Activated naive CD8-positive, alpha-beta T cell treated with anti-CD3 and anti-CD28 coated beads, Interleukin-2, amount 50 U/mL, for 24 hours (primary cell): ENCODE measurements at regions not wholly inside any gene's neighbourhood (a gene's known extent, or its start where the extent isn't known, plus 50 kb on each side); places are given as distances from the start of the nearest gene placed in this dataset.

ENCODE experiments used
- ATAC-seq: fragments of 150-1000 bp; cut with Tn5 transposase; one replicate; pipeline ENCODE4 v1.10.0; 2021
- DNase-seq: peaks from one replicate; pipeline ENCODE4 v3.0.0; 2021
- H3K27ac Mint-ChIP-seq: one replicate; pipeline ENCODE4 v1.8.0; 2021; ENCODE audit warnings: mild to moderate bottlenecking, mixed read lengths
- H3K27me3 Mint-ChIP-seq: one replicate; pipeline ENCODE4 v1.8.0; 2021; ENCODE audit warnings: mixed read lengths
- H3K36me3 Mint-ChIP-seq: one replicate; pipeline ENCODE4 v1.8.0; 2021; ENCODE audit warnings: low read depth, mixed read lengths
- H3K4me1 Mint-ChIP-seq: one replicate; pipeline ENCODE4 v1.8.0; 2021; ENCODE audit warnings: mixed read lengths
- H3K4me3 Mint-ChIP-seq: one replicate; pipeline ENCODE4 v1.8.0; 2021; ENCODE audit warnings: mild to moderate bottlenecking, moderate library complexity, mixed read lengths
- H3K9me3 Mint-ChIP-seq: one replicate; pipeline ENCODE4 v1.8.0; 2021; ENCODE audit warnings: mixed read lengths

- H3K27ac Mint-ChIP-seq = no peak overlapping the region
- ATAC-seq = no peak
- peaks cover 10% of the 10 kb centered on the region for H3K9me3 Mint-ChIP-seq
- no peak for DNase-seq
- no peaks in the 10 kb centered on the region for H3K36me3 Mint-ChIP-seq
- H3K4me1 Mint-ChIP-seq = no peaks in the 10 kb centered on the region
- no peak overlapping the region for H3K4me3 Mint-ChIP-seq
- H3K27me3 Mint-ChIP-seq = no peaks in the 10 kb centered on the region
Measured at GRCh38 chr10:83607959-83608745, 531.2 kb upstream of the GHITM start.

DNA sequence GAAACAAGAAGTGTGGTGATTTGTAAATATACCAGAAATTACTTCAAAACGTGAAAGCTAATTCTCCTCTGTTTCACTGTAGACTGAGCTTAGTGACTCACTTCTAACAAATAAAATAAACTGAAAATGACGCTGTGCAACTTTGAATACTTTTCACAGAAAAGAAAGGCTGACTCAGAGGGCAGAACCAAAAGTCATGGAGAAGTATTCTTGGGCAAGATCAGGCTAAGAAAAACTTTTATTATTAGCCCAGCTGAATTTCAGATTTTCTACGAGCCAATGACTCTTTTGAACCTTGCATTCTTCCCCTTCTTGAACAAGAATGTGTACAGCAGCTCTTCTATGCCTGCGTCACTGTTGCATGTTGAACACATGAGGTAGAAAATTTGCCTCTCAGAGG, 527.3 kb upstream of the GHITM start:
- ATAC-seq = no peak
- Mint-ChIP-seq H3K36me3 (no peaks in the 10 kb centered on the region), H3K27me3 (no peaks in the 10 kb centered on the region), H3K27ac (no peak overlapping the region), H3K4me3 (no peak overlapping the region), H3K9me3 (peaks cover 4% of the 10 kb centered on the region), H3K4me1 (no peaks in the 10 kb centered on the region)
- no peak for DNase-seq

DNA sequence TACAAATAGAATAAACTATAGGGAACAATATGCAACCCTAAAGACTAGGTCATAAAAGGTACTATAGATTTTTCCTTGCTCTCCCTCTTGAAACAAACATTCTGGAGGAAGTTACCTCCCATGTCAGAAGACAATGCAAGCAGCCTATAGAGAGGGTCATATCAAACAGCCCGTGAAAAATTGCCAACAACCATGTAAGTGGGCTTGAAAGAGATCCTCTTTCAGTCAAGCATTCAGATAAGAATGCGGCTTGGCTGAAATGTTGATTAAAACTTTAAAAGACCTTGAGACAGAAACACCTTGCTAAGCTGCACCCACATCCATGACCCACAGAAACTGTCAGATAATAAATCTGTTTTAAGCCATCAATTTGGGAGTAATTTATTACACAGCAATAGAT, 526.6 kb upstream of the GHITM start:
- H3K9me3 Mint-ChIP-seq = peaks cover 4% of the 10 kb centered on the region
- no peak for DNase-seq
- H3K27me3 Mint-ChIP-seq = no peaks in the 10 kb centered on the region
- no peaks in the 10 kb centered on the region for H3K4me1 Mint-ChIP-seq
- no peak overlapping the region for H3K4me3 Mint-ChIP-seq
- no peak overlapping the region for H3K27ac Mint-ChIP-seq
- no peaks in the 10 kb centered on the region for H3K36me3 Mint-ChIP-seq
- no peak for ATAC-seq

DNA sequence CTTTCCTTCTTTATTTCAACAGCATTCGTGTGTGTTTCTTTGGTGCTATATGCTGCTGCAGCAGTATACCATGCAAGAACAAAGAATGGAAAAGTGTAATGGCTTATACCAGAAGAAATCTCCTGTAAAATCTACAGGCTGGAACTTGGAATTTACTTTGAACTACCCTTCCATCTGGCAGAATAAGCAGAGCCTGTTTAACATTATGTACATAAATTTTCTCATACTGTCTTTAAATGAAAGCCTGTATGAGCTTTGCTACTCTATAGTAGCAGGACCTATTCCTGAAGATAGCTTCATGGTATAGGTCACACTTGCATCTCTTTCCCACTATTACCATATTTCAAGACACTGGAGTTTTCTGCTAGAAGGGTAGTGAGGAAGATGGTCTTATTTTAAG, 522.1 kb upstream of the GHITM start:
- no peaks in the 10 kb centered on the region for H3K27me3 Mint-ChIP-seq
- no peaks in the 10 kb centered on the region for H3K36me3 Mint-ChIP-seq
- no peaks in the 10 kb centered on the region for H3K9me3 Mint-ChIP-seq
- no peak overlapping the region for H3K27ac Mint-ChIP-seq
- ATAC-seq (no peak), DNase-seq (no peak)
- no peaks in the 10 kb centered on the region for H3K4me1 Mint-ChIP-seq
- H3K4me3 Mint-ChIP-seq = no peak overlapping the region

DNA sequence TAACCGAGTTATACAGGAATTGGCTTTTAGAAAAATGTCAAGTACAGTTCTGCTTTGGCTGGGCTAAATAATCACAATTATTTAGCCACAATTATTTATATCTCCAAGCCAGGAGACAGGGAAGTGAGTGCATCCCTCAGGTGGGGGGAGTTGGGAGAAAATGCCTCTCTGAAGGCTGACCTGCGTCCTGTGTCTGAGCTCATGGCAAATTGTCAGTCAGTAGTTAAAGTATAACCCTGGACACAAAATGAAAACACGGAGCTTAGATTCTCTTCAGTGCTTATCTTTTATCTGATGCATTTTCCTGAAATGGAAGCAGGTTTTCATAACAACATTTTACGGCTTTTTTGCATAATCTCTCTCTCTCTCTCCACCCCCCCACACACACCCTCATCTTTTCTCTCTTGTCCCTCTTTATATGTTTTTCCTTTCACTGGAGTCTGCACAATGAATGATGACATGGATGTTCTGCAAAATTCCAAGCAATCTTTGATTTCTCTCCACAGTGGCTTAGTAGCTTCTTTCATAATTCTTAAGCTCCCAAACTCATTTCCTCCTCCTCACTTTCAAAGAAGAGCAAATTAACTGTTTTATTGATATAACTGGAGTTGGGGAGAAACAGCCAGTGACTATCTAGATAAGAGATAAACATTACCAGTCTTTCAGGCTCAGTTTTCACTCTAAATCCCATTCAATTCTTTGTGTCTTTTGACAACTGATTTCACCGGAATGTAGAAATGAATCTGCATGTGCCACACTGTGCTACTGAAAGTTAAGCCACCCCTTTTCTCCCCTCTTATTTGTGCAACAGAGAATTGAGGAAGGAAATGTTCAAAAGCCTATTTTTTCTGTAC, 521.4 kb upstream of the GHITM start:
- no peaks in the 10 kb centered on the region for H3K4me1 Mint-ChIP-seq

GRCh38 chr10:83625831-83626360, 513.4 kb upstream of the GHITM start:
- Mint-ChIP-seq H3K9me3 (peaks cover 4% of the 10 kb centered on the region), H3K36me3 (no peaks in the 10 kb centered on the region), H3K27ac (no peak overlapping the region), H3K4me3 (no peak overlapping the region), H3K27me3 (no peaks in the 10 kb centered on the region), H3K4me1 (no peaks in the 10 kb centered on the region)
- no peak for ATAC-seq
- DNase-seq = no peak

More for the DNA sequence above, 521.4 kb upstream of the GHITM start:
- Mint-ChIP-seq H3K4me3 (no peak overlapping the region), H3K36me3 (no peaks in the 10 kb centered on the region), H3K27ac (no peak overlapping the region), H3K9me3 (no peaks in the 10 kb centered on the region), H3K27me3 (no peaks in the 10 kb centered on the region)
- no peak for ATAC-seq
- no peak for DNase-seq

GRCh38 chr10:83632701-83633100, 506.6 kb upstream of the GHITM start:
- peaks cover 4% of the 10 kb centered on the region for H3K9me3 Mint-ChIP-seq
- DNase-seq = no peak
- H3K27me3 Mint-ChIP-seq = no peaks in the 10 kb centered on the region

DNA sequence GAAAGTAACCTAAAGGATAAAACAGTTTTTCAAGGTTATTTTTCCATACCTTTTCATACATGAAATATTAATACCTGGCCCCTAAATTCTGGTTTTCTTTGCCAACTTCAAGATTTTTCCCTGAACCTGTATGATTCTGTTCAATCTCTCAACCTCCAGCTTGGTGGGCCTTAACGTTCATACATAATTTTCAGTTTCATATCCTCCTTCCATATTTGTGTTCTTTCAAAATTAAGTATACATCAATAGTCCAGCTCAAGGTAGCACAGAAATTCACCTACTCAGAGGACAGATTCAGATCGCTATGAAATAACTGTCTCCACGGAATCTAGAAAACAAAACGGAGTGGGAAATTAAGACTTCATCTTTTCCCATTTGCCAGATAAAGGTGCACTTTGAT, 505.8 kb upstream of the GHITM start:
- DNase-seq (no peak), ATAC-seq (no peak)
- Mint-ChIP-seq H3K36me3 (no peaks in the 10 kb centered on the region), H3K4me1 (no peaks in the 10 kb centered on the region), H3K4me3 (no peak overlapping the region), H3K9me3 (peaks cover 4% of the 10 kb centered on the region), H3K27me3 (no peaks in the 10 kb centered on the region), H3K27ac (no peak overlapping the region)

More at GRCh38 chr10:83632701-83633100, 506.6 kb upstream of the GHITM start:
- Mint-ChIP-seq H3K36me3 (no peaks in the 10 kb centered on the region), H3K27ac (no peak overlapping the region), H3K4me3 (no peak overlapping the region), H3K4me1 (no peaks in the 10 kb centered on the region)
- no peak for ATAC-seq

DNA sequence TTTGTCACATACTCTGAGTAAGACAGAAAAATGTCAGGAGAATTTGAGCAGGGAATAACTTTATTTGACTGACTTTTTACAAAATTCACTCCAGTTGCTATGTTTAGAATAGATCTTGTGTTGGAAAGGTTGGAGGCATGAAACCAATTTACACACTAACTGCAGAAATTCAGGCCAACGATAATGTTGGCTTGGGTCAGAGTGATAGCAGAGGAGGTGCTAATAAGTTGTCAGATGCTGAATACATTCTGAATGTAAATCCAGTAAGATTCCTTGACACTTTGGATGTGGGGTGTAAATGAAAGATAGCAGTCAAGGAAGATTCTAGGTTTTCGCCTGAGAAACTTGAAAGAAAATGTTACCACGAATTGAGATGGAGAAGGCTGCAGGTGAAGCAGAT, 502.5 kb upstream of the GHITM start:
- H3K27ac Mint-ChIP-seq = no peak overlapping the region
- H3K27me3 Mint-ChIP-seq = no peaks in the 10 kb centered on the region
- H3K9me3 Mint-ChIP-seq = no peaks in the 10 kb centered on the region
- no peaks in the 10 kb centered on the region for H3K36me3 Mint-ChIP-seq
- no peaks in the 10 kb centered on the region for H3K4me1 Mint-ChIP-seq
- DNase-seq = no peak
- ATAC-seq = no peak
- no peak overlapping the region for H3K4me3 Mint-ChIP-seq

- Mint-ChIP-seq H3K4me3 (no peak overlapping the region), H3K27me3 (no peaks in the 10 kb centered on the region), H3K27ac (no peak overlapping the region), H3K36me3 (no peaks in the 10 kb centered on the region), H3K4me1 (no peaks in the 10 kb centered on the region), H3K9me3 (no peaks in the 10 kb centered on the region)
- DNase-seq (no peak), ATAC-seq (no peak)
Measured at GRCh38 chr10:83647526-83647925, 491.8 kb upstream of the GHITM start.

DNA sequence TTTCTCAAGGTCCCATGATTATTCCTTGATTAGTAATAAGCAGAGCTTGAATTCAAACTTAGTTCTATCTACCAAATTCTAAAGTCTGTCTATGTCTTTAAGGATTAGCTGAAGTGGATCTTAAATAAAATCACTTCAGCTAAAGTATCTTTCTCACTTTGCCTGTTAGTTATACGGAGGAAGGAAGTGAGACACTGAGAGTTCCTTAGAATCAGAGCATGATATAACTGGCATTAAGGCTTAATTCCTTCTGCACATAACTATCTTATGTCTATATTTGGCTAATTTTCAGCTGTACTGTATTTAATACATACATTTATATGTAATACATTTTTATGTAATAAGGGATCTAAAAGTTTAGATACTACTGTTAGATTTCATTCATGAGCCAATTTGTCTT, 491.1 kb upstream of the GHITM start:
- no peak overlapping the region for H3K27ac Mint-ChIP-seq
- ATAC-seq (no peak), DNase-seq (no peak)
- H3K36me3 Mint-ChIP-seq = no peaks in the 10 kb centered on the region
- no peak overlapping the region for H3K4me3 Mint-ChIP-seq
- no peaks in the 10 kb centered on the region for H3K9me3 Mint-ChIP-seq
- H3K27me3 Mint-ChIP-seq = no peaks in the 10 kb centered on the region
- H3K4me1 Mint-ChIP-seq = no peaks in the 10 kb centered on the region

- no peak overlapping the region for H3K27ac Mint-ChIP-seq
- no peak overlapping the region for H3K4me3 Mint-ChIP-seq
- no peaks in the 10 kb centered on the region for H3K9me3 Mint-ChIP-seq
- no peak for DNase-seq
- H3K27me3 Mint-ChIP-seq = no peaks in the 10 kb centered on the region
- H3K36me3 Mint-ChIP-seq = no peaks in the 10 kb centered on the region
- H3K4me1 Mint-ChIP-seq = no peaks in the 10 kb centered on the region
- ATAC-seq = no peak
Measured at GRCh38 chr10:83649471-83649870, 489.8 kb upstream of the GHITM start.

- DNase-seq = no peak
- Mint-ChIP-seq H3K4me1 (no peaks in the 10 kb centered on the region), H3K27ac (no peak overlapping the region), H3K27me3 (no peaks in the 10 kb centered on the region), H3K4me3 (no peak overlapping the region), H3K36me3 (no peaks in the 10 kb centered on the region), H3K9me3 (no peaks in the 10 kb centered on the region)
- ATAC-seq = no peak
Measured at GRCh38 chr10:83654689-83655088, 484.6 kb upstream of the GHITM start.

DNA sequence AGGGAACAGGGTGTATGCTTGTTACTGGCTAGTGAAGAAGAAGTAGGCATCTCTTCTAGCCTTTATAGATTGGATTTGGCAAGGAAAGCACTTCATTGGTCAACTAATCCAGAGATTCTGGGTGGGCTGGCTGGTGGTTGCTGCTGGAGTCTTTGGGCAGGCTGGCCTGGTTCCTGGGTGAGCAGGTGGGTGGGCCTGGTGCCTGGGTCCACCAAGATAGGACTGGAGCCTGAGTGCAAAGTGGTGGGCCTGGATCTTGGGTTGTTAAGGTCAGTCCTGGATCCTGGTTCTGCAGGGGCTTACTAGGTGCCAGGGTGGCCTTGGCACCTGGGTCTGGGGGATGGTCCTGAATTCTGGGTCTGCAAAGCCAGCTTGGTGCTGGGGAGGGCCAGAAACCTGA, 482.4 kb upstream of the GHITM start:
- DNase-seq = no peak
- ATAC-seq = no peak
- H3K4me1 Mint-ChIP-seq = no peaks in the 10 kb centered on the region
- no peaks in the 10 kb centered on the region for H3K36me3 Mint-ChIP-seq
- no peaks in the 10 kb centered on the region for H3K27me3 Mint-ChIP-seq
- no peaks in the 10 kb centered on the region for H3K9me3 Mint-ChIP-seq
- H3K27ac Mint-ChIP-seq = no peak overlapping the region
- H3K4me3 Mint-ChIP-seq = no peak overlapping the region

DNA sequence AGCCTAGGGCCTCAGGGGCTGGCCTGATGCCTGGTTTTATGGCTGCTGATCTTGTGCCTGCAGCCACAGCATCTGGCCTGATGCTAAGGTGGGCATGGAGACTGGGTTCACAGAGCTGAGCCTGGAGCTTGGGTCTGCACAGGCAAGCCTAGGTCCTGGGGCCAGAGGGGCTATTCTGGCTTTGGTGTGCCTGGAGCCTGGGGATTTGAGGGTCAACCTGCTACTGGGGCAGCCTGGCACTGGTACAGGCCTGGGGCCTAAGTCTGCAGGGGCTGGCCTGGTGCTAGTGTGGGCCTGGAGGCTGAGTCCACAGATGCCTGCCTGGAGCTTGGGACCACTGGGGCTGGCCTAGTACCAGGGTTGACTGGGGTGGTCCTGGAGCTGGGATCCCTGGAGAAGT, 481.8 kb upstream of the GHITM start:
- no peaks in the 10 kb centered on the region for H3K27me3 Mint-ChIP-seq
- ATAC-seq (no peak), DNase-seq (no peak)
- no peaks in the 10 kb centered on the region for H3K36me3 Mint-ChIP-seq
- H3K27ac Mint-ChIP-seq = no peak overlapping the region
- no peaks in the 10 kb centered on the region for H3K9me3 Mint-ChIP-seq
- no peak overlapping the region for H3K4me3 Mint-ChIP-seq
- no peaks in the 10 kb centered on the region for H3K4me1 Mint-ChIP-seq
